Mucosa of descending colon (tissue), 3 donors: ENCODE measurements at regions not wholly inside any gene's neighbourhood (a gene's known extent, or its start where the extent isn't known, plus 50 kb on each side); places are given as distances from the start of the nearest gene placed in this dataset.

Experiments used
- ATAC-seq: fragments of 200-7000 bp; cut with Tn5 transposase; one replicate; pipeline ENCODE4 v1.9.1; 2020; ENCODE audit warnings: mild to moderate bottlenecking, moderate library complexity
- DNase-seq, 3 donors: peaks; one replicate each; pipeline ENCODE4 v3.0.0-alpha.2; 2020
- H3K36me3 ChIP-seq: fragments of 200-600 bp; one replicate; pipeline ENCODE4 v1.8.0; 2021; ENCODE audit warnings: low read depth, mild to moderate bottlenecking
- H3K4me1 ChIP-seq: fragments of 200-600 bp; one replicate; pipeline ENCODE4 v1.8.0; 2021; ENCODE audit warnings: low read depth, mild to moderate bottlenecking
- H3K4me3 ChIP-seq: fragments of 200-600 bp; one replicate; pipeline ENCODE4 v1.8.0; 2021; ENCODE audit warnings: mild to moderate bottlenecking
- H3K9me3 ChIP-seq: fragments of 200-600 bp; one replicate; pipeline ENCODE4 v1.8.0; 2021; ENCODE audit warnings: mild to moderate bottlenecking
- intact Hi-C, 2 donors: fragments of 100-400 bp; cut with DNase I in 1 of 2; cut with micrococcal nuclease in 1 of 2; formaldehyde crosslinking; loops; one replicate each; pipeline versions ENCODE4 v1.11.0 to v1.11.1; 2022; cut with DNase I, micrococcal nuclease
- TF ChIP-seq, protein P1 (sequence below): fragments of 200-600 bp; IDR thresholded peaks from one replicate; pipeline ENCODE4 v1.8.0; 2022; ENCODE audit warnings: antibody characterized with exemption, mild to moderate bottlenecking
- donor health status: DM: no; HTN: no; CAD: no; lungs with moderate emphysema.
- donor health status: DM: no; HTN: no; CAD: no.
- donor health status: DM: no; HTN: yes; CAD: no.

DNA sequence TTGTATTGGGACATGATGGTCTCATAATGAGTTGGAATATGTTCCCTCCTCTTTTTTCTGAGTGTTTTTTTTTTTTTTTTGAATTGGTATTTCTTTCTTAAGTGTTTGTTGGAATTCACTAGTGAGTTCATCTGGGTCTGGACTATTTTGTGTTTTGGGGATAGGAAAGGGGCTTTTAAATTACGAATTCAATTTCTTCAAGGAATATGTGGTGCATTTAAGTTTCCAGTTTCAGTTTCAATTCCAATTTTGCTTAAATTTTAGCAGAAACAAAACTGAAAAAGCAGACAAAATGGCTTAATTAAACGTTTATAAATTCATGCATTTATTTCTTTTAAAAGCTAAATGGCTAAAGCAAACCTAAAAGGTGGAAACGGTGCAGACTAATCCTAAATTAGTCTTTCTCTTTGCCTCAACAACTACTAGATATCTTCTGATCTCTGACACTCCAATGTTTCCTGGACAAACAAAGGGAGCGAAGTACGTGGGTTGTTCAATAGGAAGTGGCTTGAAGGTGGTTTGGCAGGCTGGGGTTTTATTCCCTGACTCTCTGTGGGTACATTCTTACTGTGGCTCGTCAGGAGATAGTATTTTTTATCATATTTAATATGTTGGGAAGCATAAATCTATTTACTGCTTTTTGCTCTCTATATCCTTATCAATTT lies 50.0 kb upstream of the CORO2B start:
- intact Hi-C loops: no loop called here
- TF ChIP-seq, protein P1, sequence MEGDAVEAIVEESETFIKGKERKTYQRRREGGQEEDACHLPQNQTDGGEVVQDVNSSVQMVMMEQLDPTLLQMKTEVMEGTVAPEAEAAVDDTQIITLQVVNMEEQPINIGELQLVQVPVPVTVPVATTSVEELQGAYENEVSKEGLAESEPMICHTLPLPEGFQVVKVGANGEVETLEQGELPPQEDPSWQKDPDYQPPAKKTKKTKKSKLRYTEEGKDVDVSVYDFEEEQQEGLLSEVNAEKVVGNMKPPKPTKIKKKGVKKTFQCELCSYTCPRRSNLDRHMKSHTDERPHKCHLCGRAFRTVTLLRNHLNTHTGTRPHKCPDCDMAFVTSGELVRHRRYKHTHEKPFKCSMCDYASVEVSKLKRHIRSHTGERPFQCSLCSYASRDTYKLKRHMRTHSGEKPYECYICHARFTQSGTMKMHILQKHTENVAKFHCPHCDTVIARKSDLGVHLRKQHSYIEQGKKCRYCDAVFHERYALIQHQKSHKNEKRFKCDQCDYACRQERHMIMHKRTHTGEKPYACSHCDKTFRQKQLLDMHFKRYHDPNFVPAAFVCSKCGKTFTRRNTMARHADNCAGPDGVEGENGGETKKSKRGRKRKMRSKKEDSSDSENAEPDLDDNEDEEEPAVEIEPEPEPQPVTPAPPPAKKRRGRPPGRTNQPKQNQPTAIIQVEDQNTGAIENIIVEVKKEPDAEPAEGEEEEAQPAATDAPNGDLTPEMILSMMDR: no peak
- ATAC-seq: peak; percentile 86
- H3K4me3 ChIP-seq: no peak overlapping the region
- no peaks in the 10 kb centered on the region for H3K36me3 ChIP-seq
- no peaks in the 10 kb centered on the region for H3K4me1 ChIP-seq
- DNase-seq: peak in 1 of 3 donors; percentile 42
- H3K9me3 ChIP-seq: peaks cover 8% of the 10 kb centered on the region
